ENCODE measurements at regions not wholly inside any gene's neighbourhood (a gene's known extent, or its start where the extent isn't known, plus 50 kb on each side); places are given as distances from the start of the nearest gene placed in this dataset.

GRCh38 chr14:25826105-25826504 lies 771.7 kb downstream of the NOVA1 start:
- no peak for TF ChIP-seq EP300 (IDR thresholded peaks at IDR 0.05)
- TF ChIP-seq, protein P1, sequence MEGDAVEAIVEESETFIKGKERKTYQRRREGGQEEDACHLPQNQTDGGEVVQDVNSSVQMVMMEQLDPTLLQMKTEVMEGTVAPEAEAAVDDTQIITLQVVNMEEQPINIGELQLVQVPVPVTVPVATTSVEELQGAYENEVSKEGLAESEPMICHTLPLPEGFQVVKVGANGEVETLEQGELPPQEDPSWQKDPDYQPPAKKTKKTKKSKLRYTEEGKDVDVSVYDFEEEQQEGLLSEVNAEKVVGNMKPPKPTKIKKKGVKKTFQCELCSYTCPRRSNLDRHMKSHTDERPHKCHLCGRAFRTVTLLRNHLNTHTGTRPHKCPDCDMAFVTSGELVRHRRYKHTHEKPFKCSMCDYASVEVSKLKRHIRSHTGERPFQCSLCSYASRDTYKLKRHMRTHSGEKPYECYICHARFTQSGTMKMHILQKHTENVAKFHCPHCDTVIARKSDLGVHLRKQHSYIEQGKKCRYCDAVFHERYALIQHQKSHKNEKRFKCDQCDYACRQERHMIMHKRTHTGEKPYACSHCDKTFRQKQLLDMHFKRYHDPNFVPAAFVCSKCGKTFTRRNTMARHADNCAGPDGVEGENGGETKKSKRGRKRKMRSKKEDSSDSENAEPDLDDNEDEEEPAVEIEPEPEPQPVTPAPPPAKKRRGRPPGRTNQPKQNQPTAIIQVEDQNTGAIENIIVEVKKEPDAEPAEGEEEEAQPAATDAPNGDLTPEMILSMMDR (IDR thresholded peaks at IDR 0.05), result no peak
